GM19395 (cell line): ENCODE measurements at regions not wholly inside any gene's neighbourhood (a gene's known extent, or its start where the extent isn't known, plus 50 kb on each side); places are given as distances from the start of the nearest gene placed in this dataset.
"Not testable (repeated sequence)": the region's sequence is repeated elsewhere in the genome, so short reads cannot be mapped to it uniquely, and the experiment has no call there.

Experiments used
- ATAC-seq: cut with Tn5 transposase; IDR thresholded peaks from one replicate; pipeline ENCODE4 v1.9.1; 2021; ENCODE audit warnings: mild to moderate bottlenecking, moderate library complexity; ENCODE audit not compliant: unreplicated experiment

- no peak for ATAC-seq
These were observed 218.7 kb downstream of the KCTD12 start for GRCh38 chr13:76667551-76667950.

GRCh38 chr13:76663592-76664335 is 222.4 kb downstream of the KCTD12 start:
- no peak for ATAC-seq

- not testable (repeated sequence) for ATAC-seq
These were observed 227.1 kb downstream of the KCTD12 start for GRCh38 chr13:76659074-76659473.

GRCh38 chr13:76656500-76656899 is 229.7 kb downstream of the KCTD12 start:
- no peak for ATAC-seq

- no peak for ATAC-seq
These were observed 230.1 kb downstream of the KCTD12 start for GRCh38 chr13:76656056-76656455.

- ATAC-seq, result no peak
These were observed 231.9 kb downstream of the KCTD12 start for GRCh38 chr13:76654263-76654662.

GRCh38 chr13:76651286-76651685 is 234.9 kb downstream of the KCTD12 start:
- ATAC-seq, result no peak

- no peak for ATAC-seq
These were observed 238.7 kb downstream of the KCTD12 start for GRCh38 chr13:76647550-76647949.

- ATAC-seq, result no peak
These were observed 239.3 kb downstream of the KCTD12 start for GRCh38 chr13:76646946-76647345.

- ATAC-seq, result no peak
These were observed 240.6 kb downstream of the KCTD12 start for GRCh38 chr13:76645632-76646031.

- no peak for ATAC-seq
These were observed 241.3 kb downstream of the KCTD12 start for GRCh38 chr13:76644906-76645305.

- ATAC-seq, result no peak
These were observed 242.6 kb downstream of the KCTD12 start for GRCh38 chr13:76643596-76643995.

- ATAC-seq, result no peak
These were observed 245.1 kb downstream of the KCTD12 start for GRCh38 chr13:76641056-76641455.

- ATAC-seq, result no peak
These were observed 247.3 kb downstream of the KCTD12 start for GRCh38 chr13:76638882-76639281.

GRCh38 chr13:76638181-76638580 is 248.0 kb downstream of the KCTD12 start:
- ATAC-seq, result no peak

- no peak for ATAC-seq
These were observed 248.5 kb downstream of the KCTD12 start for GRCh38 chr13:76637641-76638141.

- no peak for ATAC-seq
These were observed 249.4 kb downstream of the KCTD12 start for GRCh38 chr13:76636829-76637228.

- ATAC-seq, result no peak
These were observed 250.7 kb downstream of the KCTD12 start for GRCh38 chr13:76635232-76636230.

GRCh38 chr13:76634431-76635191 is 251.6 kb downstream of the KCTD12 start:
- no peak for ATAC-seq

GRCh38 chr13:76632401-76633044 is 253.7 kb downstream of the KCTD12 start:
- ATAC-seq, result no peak
